ES-I3 (cell line): ENCODE measurements at regions not wholly inside any gene's neighbourhood (a gene's known extent, or its start where the extent isn't known, plus 50 kb on each side); places are given as distances from the start of the nearest gene placed in this dataset.

ENCODE experiments used
- H3K36me3 ChIP-seq: 2 replicates; pipeline ENCODE4 v1.6.1; 2013; ENCODE audit warnings: mild to moderate bottlenecking, low read length, control low read depth, moderate library complexity; ENCODE audit not compliant: insufficient read depth
- H3K4me1 ChIP-seq: 2 replicates; pipeline ENCODE4 v1.6.1; 2013; ENCODE audit warnings: mild to moderate bottlenecking, control low read depth, low read length; ENCODE audit not compliant: insufficient read depth
- H3K9ac ChIP-seq: 2 replicates; pipeline ENCODE4 v1.6.1; 2013; ENCODE audit warnings: low read depth, mild to moderate bottlenecking, low read length, moderate library complexity
- H3K9me3 ChIP-seq: 2 replicates; pipeline ENCODE4 v1.6.1; 2013; ENCODE audit warnings: mild to moderate bottlenecking, low read length, moderate library complexity; ENCODE audit not compliant: control insufficient read depth, insufficient read depth

DNA sequence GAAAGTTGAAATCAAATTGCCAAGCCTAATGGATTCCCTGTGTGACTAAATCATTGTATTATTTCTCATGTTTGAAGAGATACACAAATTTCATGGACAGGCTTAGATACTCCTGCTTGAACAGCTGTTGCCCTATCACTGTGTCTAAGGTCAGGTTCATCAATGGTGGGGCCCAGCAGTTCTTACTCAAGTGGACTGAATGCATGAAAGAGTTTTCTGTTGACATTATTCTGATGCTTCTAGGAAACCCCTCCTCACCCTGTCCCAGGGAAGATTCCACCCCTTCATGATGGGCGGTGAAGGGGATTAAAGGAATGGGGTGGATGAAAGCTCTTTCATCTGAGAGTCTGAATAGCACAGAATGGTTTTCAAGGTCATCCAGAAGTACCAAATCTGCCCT lies 148.8 kb downstream of the INO80D start:
- Histone ChIP-seq H3K9ac (no peak overlapping the region), H3K4me1 (peaks cover 3% of the 10 kb centered on the region; the same call in 1 of the 2 replicates), H3K36me3 (no peaks in the 10 kb centered on the region), H3K9me3 (no peaks in the 10 kb centered on the region)

DNA sequence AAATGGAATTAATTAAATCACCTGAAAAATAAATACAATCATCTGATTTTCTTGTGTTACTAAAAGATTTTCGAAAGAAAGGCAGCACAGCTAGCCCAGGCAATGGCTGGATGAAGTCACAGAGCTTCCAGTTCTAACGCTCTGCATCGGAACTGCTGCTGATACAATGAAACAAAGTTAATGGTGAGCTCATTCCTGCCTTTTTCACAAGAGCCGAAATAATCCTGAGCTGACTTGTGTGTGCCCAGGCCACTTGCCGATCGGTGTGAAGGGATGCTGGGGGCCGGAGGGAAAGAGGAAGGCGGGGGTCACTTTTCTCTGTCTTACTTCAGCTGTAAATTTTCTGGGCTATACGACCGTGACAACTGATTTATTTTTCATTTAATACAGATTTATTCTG lies 149.5 kb downstream of the INO80D start:
- peaks cover 3% of the 10 kb centered on the region; the same call in 1 of the 2 replicates for H3K4me1 ChIP-seq
- no peak overlapping the region for H3K9ac ChIP-seq
- H3K9me3 ChIP-seq: no peaks in the 10 kb centered on the region
- no peaks in the 10 kb centered on the region for H3K36me3 ChIP-seq

DNA sequence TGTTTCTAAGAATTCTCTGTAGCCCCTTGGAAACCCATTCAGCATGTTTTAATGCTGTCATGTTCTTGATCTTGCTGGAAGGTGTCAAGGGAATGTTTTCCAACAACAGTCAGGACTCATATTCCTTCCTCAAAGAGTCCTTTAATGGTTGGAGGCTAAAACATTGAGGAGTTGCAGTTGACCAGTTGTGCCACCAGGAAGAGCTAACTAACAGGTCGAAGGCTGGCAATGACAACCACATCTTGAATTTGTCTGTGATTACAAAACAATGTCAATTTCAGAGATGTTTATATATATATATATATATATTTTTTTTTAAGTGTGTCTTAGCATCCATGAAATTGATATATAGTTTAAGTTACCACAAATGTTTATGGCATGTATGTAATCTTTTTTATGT lies 151.5 kb downstream of the INO80D start:
- H3K9ac ChIP-seq: no peak overlapping the region
- no peaks in the 10 kb centered on the region for H3K9me3 ChIP-seq
- H3K36me3 ChIP-seq: no peaks in the 10 kb centered on the region
- H3K4me1 ChIP-seq: peaks cover 21% of the 10 kb centered on the region

DNA sequence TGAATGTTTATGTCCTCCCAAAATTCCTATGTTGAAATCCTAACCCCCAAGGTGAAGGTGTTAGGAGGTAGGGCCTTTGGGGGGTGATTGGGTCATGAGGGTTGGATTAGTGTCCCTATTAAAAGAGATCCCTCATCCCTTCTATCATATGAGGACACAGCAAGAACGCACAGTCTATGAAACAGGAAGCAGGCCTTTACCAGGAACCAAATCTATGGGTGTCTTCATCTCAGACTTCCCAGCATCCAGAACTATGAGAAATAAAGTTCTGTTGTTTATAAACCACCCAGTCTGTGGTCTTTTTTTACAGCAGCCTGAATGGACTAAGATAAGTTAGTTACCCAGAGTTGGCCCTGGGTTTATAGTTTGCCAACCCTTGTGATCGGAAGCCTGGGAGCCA lies 153.1 kb downstream of the INO80D start:
- Histone ChIP-seq H3K9ac (no peak overlapping the region), H3K4me1 (peaks cover 27% of the 10 kb centered on the region), H3K36me3 (no peaks in the 10 kb centered on the region), H3K9me3 (no peaks in the 10 kb centered on the region)

DNA sequence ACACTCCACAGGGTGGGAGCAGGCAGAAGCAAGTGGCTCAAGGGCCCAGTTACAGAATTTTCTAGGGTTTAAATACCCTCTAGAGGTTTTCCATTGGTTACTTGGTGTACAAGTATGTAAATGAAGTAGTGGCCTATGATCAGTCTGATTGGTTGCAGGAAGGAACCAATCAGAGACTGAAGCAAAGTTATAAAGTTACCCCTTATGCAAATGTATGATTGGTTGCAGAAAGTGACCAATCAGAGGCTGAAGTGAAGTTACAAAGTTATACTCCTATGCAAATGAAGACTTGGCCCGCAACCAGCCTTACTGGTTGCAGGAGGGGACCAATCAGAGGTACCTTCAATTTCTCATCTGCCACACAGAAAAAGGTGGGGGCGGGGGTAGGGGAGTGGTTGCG lies 154.6 kb downstream of the INO80D start:
- no peaks in the 10 kb centered on the region for H3K36me3 ChIP-seq
- peaks cover 27% of the 10 kb centered on the region for H3K4me1 ChIP-seq

DNA sequence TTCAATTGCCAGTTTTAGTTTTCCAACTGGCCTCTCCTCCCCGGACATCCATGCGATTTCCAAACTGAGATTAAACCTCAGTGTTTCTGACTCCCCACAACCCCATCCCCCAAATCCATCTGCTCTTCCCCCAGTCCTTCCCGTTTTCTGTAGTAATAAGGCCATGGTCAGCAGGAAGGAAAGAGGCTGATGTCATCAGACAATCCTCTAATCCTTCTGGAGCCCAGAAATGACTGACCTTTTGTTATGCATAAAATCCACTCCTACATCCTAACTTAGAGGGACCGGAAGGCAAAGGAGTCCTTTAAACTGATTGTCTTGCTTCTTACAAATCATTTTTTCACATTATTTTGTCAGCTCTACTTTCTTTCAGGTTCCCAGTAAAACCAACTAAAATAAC lies 155.8 kb downstream of the INO80D start:
- Histone ChIP-seq H3K4me1 (peaks cover 27% of the 10 kb centered on the region), H3K36me3 (no peaks in the 10 kb centered on the region), H3K9me3 (no peaks in the 10 kb centered on the region), H3K9ac (no peak overlapping the region)

More for the DNA sequence above, 154.6 kb downstream of the INO80D start:
- no peak overlapping the region for H3K9ac ChIP-seq
- H3K9me3 ChIP-seq: no peaks in the 10 kb centered on the region

DNA sequence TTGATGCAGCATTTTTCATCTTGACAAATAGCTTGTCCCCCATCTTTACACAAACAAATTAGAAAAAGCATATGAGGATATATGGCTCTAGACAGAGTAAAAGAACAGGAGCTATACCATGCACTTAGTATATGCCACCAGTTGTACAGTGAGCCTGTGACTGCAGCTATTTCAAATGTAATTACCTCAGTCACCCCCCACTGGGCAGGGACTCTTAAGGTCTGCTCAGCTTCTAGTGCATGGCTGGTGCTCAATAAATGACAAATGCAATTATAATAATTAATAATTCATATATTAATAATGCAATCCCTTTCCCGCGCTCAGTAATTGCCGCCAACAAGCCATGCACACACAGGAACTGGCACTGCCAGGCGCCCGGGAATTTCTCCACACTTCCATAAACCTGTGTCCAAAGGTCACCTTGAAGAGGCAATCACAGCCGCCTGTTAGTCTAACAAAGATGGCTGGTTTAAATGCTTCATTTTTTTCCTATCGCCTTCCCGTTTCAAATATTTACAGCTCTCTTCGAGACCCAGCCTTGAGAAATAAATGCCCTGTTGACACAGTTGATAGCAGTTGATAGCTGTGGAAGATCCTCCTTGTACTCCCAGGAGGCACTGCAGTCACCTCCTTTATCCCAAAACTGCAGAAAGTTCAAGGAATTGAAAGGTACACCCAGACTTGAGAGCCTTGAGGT lies 156.6 kb downstream of the INO80D start:
- Histone ChIP-seq H3K4me1 (peaks cover 27% of the 10 kb centered on the region), H3K9me3 (no peaks in the 10 kb centered on the region), H3K36me3 (no peaks in the 10 kb centered on the region), H3K9ac (no peak overlapping the region)

DNA sequence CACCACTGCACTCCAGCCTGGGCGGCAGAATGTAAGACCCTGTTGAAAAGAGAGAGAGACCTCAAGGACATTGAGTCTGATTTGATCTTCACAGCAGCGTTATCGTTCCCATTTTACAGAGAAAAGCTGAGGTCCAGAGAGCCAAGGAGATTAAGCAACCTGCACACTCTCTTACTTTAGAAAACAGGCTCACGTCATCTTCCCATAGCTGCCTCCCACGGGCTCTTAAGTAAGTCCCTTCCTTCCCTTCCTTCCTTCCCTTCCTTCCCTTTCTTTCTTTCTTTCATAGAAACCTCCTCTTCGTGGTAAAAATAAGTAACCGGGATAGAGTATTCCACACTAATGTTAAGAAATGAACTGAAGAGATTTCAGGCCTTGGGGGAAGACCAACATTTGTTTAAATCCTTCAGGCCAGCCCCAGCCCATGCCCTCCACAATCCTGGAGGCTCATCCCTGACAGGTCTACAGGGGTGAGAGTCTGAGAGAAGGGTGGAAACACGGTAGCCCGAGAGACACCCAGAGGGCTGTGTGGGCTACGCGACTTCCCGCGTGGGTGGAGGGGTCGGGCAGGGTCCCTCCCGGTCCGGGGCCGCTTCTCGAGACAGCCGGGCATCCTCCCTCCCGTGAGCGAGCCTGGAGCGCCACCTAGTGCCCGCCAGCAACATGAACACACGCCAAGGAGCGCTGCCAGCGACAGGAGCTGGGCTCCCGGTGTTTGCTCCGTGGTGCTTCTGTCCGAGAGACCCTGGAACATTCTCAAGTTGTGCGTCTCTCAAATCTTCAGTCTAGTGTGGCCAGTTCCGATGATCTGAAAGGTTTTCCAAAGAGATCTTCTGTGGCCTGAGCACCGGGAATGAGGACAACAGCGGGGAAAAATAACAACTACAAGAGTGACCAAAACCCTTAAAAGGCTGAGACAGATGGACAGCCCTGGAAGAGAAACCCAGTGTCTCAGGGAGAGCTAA lies 160.3 kb downstream of the INO80D start:
- Histone ChIP-seq H3K36me3 (no peaks in the 10 kb centered on the region), H3K9me3 (no peaks in the 10 kb centered on the region), H3K4me1 (peaks cover 18% of the 10 kb centered on the region), H3K9ac (peak overlapping the region; percentile 16; the same call in 1 of the 2 replicates)

DNA sequence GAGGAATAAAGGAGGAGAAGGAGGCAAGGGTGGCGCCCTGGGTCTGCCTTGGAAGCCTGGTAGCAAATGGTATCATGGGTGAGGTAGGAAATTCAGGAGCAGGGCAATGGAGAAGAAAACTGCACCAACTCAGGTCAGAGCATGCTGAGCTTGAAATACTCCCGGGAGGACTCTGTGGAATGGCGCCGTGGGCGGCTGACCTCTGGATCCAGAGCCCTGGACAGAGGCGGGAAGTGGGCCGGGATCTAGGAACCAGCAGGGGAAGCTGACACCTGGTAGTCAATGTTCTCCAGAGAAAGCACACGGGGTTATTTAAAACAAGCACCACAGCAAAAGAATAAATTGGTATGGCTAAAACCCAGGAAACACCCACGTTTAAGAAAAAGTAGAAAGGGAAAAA lies 161.3 kb downstream of the INO80D start:
- no peaks in the 10 kb centered on the region for H3K9me3 ChIP-seq
- H3K9ac ChIP-seq: no peak overlapping the region
- H3K36me3 ChIP-seq: no peaks in the 10 kb centered on the region
- H3K4me1 ChIP-seq: peaks cover 8% of the 10 kb centered on the region

DNA sequence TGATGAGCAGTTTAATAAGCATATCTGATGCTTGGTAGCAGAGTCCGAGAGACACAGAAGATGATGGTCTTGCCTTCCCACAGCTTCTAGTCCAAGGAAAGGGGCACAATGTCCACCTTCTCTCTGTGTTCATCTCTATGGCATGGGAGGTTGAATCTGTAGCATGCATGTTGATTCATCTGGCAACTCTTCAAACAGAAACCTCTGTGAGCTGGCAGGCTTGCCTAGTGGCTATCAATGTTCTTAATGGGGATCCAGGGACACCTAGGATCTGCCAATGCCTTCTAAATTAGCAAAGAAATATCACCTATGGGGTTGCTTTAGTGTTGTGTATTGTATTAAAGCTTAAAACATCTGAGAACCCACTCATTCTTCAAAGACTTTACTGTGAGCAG lies 170.8 kb downstream of the INO80D start:
- peaks cover 5% of the 10 kb centered on the region; the same call in 1 of the 2 replicates for H3K9me3 ChIP-seq
- H3K9ac ChIP-seq: no peak overlapping the region
- no peaks in the 10 kb centered on the region for H3K36me3 ChIP-seq
- H3K4me1 ChIP-seq: no peaks in the 10 kb centered on the region

DNA sequence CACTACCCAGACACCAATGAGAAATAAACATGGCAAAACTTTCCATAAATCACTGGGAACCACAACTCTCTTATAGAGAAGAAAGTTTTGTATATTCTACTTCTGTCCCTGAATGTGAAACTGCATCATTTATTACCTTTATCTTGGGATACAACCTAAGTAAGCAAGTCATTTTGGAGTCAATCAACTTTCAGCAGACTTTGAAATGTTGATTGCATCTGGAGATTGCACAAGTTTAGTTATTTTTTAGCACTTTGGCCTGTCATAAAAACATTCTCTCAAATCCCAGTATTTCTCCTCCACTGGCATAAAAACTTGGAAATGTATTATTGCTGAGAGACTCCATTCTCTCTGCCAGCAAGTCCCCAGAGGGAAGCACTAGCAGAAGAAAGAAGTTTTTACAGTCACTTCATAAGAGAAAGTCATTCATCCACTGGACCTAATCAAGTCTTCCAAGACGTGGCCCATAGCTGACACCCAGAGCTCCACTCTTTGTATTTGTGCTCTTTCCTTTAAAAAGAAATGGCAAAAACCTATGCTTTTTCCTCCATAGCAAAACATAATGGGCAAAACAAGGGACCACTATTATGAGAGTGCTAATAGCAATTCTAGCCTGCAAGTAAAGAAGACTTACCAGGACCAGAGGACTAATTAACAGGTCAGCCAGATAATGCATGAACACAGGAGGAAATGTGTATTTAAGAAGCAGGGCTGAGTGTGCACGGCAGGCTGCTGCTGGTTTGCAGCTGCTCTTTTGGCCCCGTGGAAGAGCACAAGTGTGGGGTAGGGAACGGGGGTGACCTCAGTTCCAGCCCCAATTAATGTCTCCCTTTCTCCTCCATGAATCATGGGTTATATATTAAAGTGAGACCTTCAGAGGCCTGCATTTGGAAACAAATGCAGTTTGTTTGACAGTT lies 171.5 kb downstream of the INO80D start:
- H3K9ac ChIP-seq: no peak overlapping the region
- no peaks in the 10 kb centered on the region for H3K4me1 ChIP-seq
- no peaks in the 10 kb centered on the region for H3K36me3 ChIP-seq
- H3K9me3 ChIP-seq: peaks cover 5% of the 10 kb centered on the region; the same call in 1 of the 2 replicates

DNA sequence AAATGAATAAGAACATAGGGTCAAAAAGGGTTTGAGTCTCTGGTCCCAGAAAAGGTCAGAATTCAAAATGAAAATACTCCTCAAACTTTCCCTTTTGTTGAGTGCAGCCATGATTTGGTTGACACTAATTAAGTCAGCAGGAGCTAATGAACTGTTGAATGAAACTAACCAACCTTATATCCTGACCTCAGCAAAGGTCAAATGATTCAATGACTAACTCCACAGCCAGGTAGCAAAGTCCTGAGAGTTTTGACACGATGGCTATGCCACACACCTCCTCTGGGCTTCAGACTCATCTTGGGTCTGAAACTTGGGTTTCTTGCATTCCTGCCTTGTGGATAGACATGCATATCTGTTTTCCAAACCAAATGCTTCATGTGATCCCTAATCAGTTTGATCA lies 172.3 kb downstream of the INO80D start:
- Histone ChIP-seq H3K9me3 (peaks cover 5% of the 10 kb centered on the region; the same call in 1 of the 2 replicates), H3K9ac (no peak overlapping the region), H3K4me1 (no peaks in the 10 kb centered on the region), H3K36me3 (no peaks in the 10 kb centered on the region)

DNA sequence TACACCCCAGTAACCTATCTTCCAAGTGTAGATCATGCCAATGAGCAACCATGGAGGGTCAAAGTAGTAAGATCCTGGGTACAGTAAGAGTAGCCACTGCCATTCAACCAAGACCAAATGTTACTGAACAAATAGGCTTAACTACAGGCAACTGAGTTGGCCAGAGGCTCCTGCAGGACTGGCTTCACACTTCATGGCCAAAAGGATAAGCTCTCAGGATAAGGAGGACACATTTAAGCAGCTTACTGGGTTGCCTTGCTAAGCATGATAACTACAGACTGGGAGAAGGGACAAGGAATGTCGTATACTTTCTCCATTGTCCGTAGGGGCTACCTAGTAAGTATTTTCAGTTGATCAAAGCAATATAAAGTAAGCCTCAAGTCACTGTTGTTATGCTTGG lies 174.7 kb downstream of the INO80D start:
- Histone ChIP-seq H3K9me3 (no peaks in the 10 kb centered on the region), H3K9ac (no peak overlapping the region), H3K36me3 (no peaks in the 10 kb centered on the region), H3K4me1 (no peaks in the 10 kb centered on the region)

DNA sequence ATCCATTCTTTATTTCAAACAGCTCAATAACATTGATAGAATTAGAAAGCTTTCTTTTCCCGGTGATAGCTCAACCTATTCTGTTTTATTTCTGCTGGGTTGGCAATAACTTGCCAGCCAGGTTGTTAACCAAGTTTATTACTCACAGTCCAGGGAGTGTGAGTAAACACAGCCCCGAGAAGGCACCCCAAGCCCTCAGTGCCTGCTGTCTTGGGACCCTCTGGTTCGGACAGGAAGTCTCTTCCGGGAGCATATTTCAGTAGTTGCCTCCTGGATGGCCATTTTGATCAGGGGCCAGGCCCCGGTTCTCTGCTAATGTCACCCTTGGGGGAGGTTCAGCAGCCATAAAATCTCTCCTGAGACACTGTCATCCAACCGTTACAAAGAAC lies 176.8 kb downstream of the INO80D start:
- Histone ChIP-seq H3K9ac (no peak overlapping the region), H3K9me3 (no peaks in the 10 kb centered on the region), H3K4me1 (no peaks in the 10 kb centered on the region), H3K36me3 (no peaks in the 10 kb centered on the region)
